ENCODE measurements at regions not wholly inside any gene's neighbourhood (a gene's known extent, or its start where the extent isn't known, plus 50 kb on each side); places are given as distances from the start of the nearest gene placed in this dataset.

GRCh38 chr11:119985551-119985950 is 152.4 kb downstream of the TRIM29 start:
- no peak for DNase-seq
- no peak overlapping the region for H3K4me3 ChIP-seq
- H3K4me2 ChIP-seq = no peak overlapping the region
- no peaks in the 10 kb centered on the region for H3F3A ChIP-seq (ENCODE audit: insufficient read depth, low read depth)
- no peaks in the 10 kb centered on the region for H3K9me3 ChIP-seq (ENCODE audit: insufficient read depth, low read depth)
- H2AFZ ChIP-seq = no peak overlapping the region
- H3K4me1 ChIP-seq (replicated peaks; ENCODE audit: insufficient read depth) = no peaks in the 10 kb centered on the region
- H3K79me2 ChIP-seq (ENCODE audit: low read depth) = no peaks in the 10 kb centered on the region
- BruUV-seq (replicated peaks) = no TSS peak
- no peaks in the 10 kb centered on the region for H4K20me1 ChIP-seq (ENCODE audit: insufficient read depth)
- TF ChIP-seq EZH2 (IDR thresholded peaks at IDR 0.05; ENCODE audit: low read depth) = no peak
- TF ChIP-seq, protein P1, sequence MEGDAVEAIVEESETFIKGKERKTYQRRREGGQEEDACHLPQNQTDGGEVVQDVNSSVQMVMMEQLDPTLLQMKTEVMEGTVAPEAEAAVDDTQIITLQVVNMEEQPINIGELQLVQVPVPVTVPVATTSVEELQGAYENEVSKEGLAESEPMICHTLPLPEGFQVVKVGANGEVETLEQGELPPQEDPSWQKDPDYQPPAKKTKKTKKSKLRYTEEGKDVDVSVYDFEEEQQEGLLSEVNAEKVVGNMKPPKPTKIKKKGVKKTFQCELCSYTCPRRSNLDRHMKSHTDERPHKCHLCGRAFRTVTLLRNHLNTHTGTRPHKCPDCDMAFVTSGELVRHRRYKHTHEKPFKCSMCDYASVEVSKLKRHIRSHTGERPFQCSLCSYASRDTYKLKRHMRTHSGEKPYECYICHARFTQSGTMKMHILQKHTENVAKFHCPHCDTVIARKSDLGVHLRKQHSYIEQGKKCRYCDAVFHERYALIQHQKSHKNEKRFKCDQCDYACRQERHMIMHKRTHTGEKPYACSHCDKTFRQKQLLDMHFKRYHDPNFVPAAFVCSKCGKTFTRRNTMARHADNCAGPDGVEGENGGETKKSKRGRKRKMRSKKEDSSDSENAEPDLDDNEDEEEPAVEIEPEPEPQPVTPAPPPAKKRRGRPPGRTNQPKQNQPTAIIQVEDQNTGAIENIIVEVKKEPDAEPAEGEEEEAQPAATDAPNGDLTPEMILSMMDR (conservative IDR thresholded peaks at IDR 0.05) = no peak
- H3K27me3 ChIP-seq (ENCODE audit: insufficient read depth, low read depth) = peaks cover 98% of the 10 kb centered on the region
- no peaks in the 10 kb centered on the region for H3K9me2 ChIP-seq (ENCODE audit: insufficient read depth)
- intact Hi-C loops (cut with micrococcal nuclease; ENCODE audit: unreplicated experiment) = no loop called here
- ChIA-PET CTCF (no interaction called here), POLR2A (ENCODE audit: unreplicated experiment) (no interaction called here)
- no peaks in the 10 kb centered on the region for H3K36me3 ChIP-seq (ENCODE audit: low read depth)
- H3K27ac ChIP-seq = no peak overlapping the region

DNA sequence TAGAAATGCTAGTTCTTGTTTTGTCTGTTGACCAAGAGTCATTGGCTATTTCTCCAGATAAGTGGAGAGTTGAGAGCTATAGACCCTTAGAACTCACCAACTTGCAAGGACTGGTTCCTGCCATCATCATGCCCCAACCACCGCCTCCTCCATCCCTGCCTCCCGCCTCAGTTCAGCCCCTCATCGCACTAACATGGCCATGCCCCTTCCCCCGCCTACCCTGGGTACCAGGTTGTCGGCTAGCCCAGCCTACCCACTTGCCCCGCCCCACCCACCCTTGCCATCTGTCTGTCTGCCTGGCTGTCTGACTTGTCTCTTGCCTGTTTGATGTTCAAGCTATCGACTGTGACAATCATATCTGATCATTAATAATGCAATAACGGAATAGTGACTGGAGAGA is 154.1 kb downstream of the TRIM29 start:
- ChIA-PET CTCF (no interaction called here), POLR2A (ENCODE audit: unreplicated experiment) (no interaction called here)
- H2AFZ ChIP-seq = no peak overlapping the region
- peaks cover 98% of the 10 kb centered on the region for H3K27me3 ChIP-seq (ENCODE audit: insufficient read depth, low read depth)
- no peaks in the 10 kb centered on the region; the same call in 1 of the 2 replicates for H4K20me1 ChIP-seq (ENCODE audit: insufficient read depth)
- H3K9me2 ChIP-seq (ENCODE audit: insufficient read depth) = no peaks in the 10 kb centered on the region
- no peak overlapping the region for H3K4me2 ChIP-seq
- no peaks in the 10 kb centered on the region for H3K79me2 ChIP-seq (ENCODE audit: low read depth)
- TF ChIP-seq, protein P1 (conservative IDR thresholded peaks at IDR 0.05) = no peak
- no peak for TF ChIP-seq EZH2 (IDR thresholded peaks at IDR 0.05; ENCODE audit: low read depth)
- no peak overlapping the region for H3K27ac ChIP-seq
- intact Hi-C loops (cut with micrococcal nuclease; ENCODE audit: unreplicated experiment) = no loop called here
- H3K36me3 ChIP-seq (ENCODE audit: low read depth) = no peaks in the 10 kb centered on the region
- H3K9me3 ChIP-seq (ENCODE audit: insufficient read depth, low read depth) = no peaks in the 10 kb centered on the region
- no peak overlapping the region for H3K4me3 ChIP-seq
- BruUV-seq (replicated peaks) = no TSS peak
- H3K4me1 ChIP-seq (replicated peaks; ENCODE audit: insufficient read depth) = no peaks in the 10 kb centered on the region
- no peaks in the 10 kb centered on the region for H3F3A ChIP-seq (ENCODE audit: insufficient read depth, low read depth)
- DNase-seq = no peak

GRCh38 chr11:119983240-119983732 is 154.6 kb downstream of the TRIM29 start:
- H3K9me3 ChIP-seq (ENCODE audit: insufficient read depth, low read depth) = no peaks in the 10 kb centered on the region
- no TSS peak for BruUV-seq (replicated peaks)
- intact Hi-C loops (cut with micrococcal nuclease; ENCODE audit: unreplicated experiment) = no loop called here
- H3K27me3 ChIP-seq (ENCODE audit: insufficient read depth, low read depth) = peaks cover 98% of the 10 kb centered on the region
- TF ChIP-seq EZH2 (IDR thresholded peaks at IDR 0.05; ENCODE audit: low read depth) = no peak
- TF ChIP-seq, protein P1 (conservative IDR thresholded peaks at IDR 0.05) = no peak
- ChIA-PET POLR2A (ENCODE audit: unreplicated experiment) (no interaction called here), CTCF (no interaction called here)
- DNase-seq = no peak
- H3K79me2 ChIP-seq (ENCODE audit: low read depth) = no peaks in the 10 kb centered on the region
- no peaks in the 10 kb centered on the region for H3K9me2 ChIP-seq (ENCODE audit: insufficient read depth)
- no peaks in the 10 kb centered on the region for H3K36me3 ChIP-seq (ENCODE audit: low read depth)
- H3K4me1 ChIP-seq (replicated peaks; ENCODE audit: insufficient read depth) = no peaks in the 10 kb centered on the region
- no peak overlapping the region for H3K4me2 ChIP-seq
- no peaks in the 10 kb centered on the region for H3F3A ChIP-seq (ENCODE audit: insufficient read depth, low read depth)
- H2AFZ ChIP-seq = no peak overlapping the region
- no peak overlapping the region for H3K4me3 ChIP-seq
- H3K27ac ChIP-seq = no peak overlapping the region
- H4K20me1 ChIP-seq (ENCODE audit: insufficient read depth) = no peaks in the 10 kb centered on the region; the same call in 1 of the 2 replicates
